ENCODE measurements at regions not wholly inside any gene's neighbourhood (a gene's known extent, or its start where the extent isn't known, plus 50 kb on each side); places are given as distances from the start of the nearest gene placed in this dataset.

- TF ChIP-seq EP300 (IDR thresholded peaks at IDR 0.05) (no peak), CTCF (IDR thresholded peaks at IDR 0.05) (no peak)
Measured at GRCh38 chr6:159499034-159499433, 194.0 kb downstream of the SOD2 start.

Data from tibial nerve (tissue), 4 donors.